ENCODE measurements at regions not wholly inside any gene's neighbourhood (a gene's known extent, or its start where the extent isn't known, plus 50 kb on each side); places are given as distances from the start of the nearest gene placed in this dataset.

- TF ChIP-seq, protein P1, sequence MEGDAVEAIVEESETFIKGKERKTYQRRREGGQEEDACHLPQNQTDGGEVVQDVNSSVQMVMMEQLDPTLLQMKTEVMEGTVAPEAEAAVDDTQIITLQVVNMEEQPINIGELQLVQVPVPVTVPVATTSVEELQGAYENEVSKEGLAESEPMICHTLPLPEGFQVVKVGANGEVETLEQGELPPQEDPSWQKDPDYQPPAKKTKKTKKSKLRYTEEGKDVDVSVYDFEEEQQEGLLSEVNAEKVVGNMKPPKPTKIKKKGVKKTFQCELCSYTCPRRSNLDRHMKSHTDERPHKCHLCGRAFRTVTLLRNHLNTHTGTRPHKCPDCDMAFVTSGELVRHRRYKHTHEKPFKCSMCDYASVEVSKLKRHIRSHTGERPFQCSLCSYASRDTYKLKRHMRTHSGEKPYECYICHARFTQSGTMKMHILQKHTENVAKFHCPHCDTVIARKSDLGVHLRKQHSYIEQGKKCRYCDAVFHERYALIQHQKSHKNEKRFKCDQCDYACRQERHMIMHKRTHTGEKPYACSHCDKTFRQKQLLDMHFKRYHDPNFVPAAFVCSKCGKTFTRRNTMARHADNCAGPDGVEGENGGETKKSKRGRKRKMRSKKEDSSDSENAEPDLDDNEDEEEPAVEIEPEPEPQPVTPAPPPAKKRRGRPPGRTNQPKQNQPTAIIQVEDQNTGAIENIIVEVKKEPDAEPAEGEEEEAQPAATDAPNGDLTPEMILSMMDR (IDR thresholded peaks at IDR 0.05; ENCODE audit: low read depth, low read length) = no peak
- TF ChIP-seq EZH2phosphoT487 (IDR thresholded peaks at IDR 0.05; ENCODE audit: low read depth) = no peak
- no peak overlapping the region for H3K9ac ChIP-seq (ENCODE audit: low read length)
- no peak overlapping the region for H3K27ac ChIP-seq (ENCODE audit: low read length)
- no peaks in the 10 kb centered on the region for H3K79me2 ChIP-seq (ENCODE audit: low read length)
- H4K20me1 ChIP-seq (ENCODE audit: insufficient read depth, low read length) = no peaks in the 10 kb centered on the region
- H3K4me3 ChIP-seq (ENCODE audit: low read length) = no peak overlapping the region
- 0 out of 2 replicates have a peak, but pooled peaks cover 4% of the 10 kb centered on the region for H3K9me3 ChIP-seq (ENCODE audit: insufficient read depth, low read length)
- no peaks in the 10 kb centered on the region for H3K36me3 ChIP-seq (replicated peaks; ENCODE audit: low read depth, low read length)
- no peak overlapping the region for H3K4me2 ChIP-seq (ENCODE audit: low read length)
- no peaks in the 10 kb centered on the region for H3K4me1 ChIP-seq (ENCODE audit: low read length)
- H3K27me3 ChIP-seq (ENCODE audit: low read depth, low read length) = no peaks in the 10 kb centered on the region
- H2AFZ ChIP-seq (ENCODE audit: low read depth, low read length) = no peak overlapping the region
Observed at GRCh38 chr5:61758711-61759110, 426.7 kb downstream of the ZSWIM6 start.

DNA sequence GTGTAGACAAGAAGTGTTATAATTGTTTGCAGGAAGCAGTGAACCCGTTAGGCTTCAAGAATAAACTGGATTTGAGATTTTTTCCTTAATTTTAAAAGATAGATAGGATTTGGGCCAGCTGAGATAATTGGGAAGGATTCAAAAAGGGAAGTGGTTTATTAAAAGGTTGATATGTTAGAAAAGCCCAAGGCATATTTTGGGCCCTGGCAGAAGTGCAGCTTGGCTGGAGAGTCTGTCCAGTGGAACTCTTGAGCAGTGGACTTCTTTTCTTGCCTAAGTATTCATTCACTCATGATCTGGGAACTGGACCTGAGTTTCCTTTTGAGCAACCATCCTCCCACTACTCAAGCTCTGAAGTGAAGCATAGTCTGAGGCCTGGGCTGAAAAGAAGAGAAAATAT lies 433.4 kb downstream of the ZSWIM6 start:
- Histone ChIP-seq H3K4me2 (ENCODE audit: low read length) (no peak overlapping the region), H3K9me3 (ENCODE audit: insufficient read depth, low read length) (0 out of 2 replicates have a peak, but pooled peaks cover 4% of the 10 kb centered on the region), H3K27me3 (ENCODE audit: low read depth, low read length) (peaks cover 9% of the 10 kb centered on the region), H3K4me3 (ENCODE audit: low read length) (no peak overlapping the region), H3K9ac (ENCODE audit: low read length) (no peak overlapping the region), H3K36me3 (replicated peaks; ENCODE audit: low read depth, low read length) (no peaks in the 10 kb centered on the region), H4K20me1 (ENCODE audit: insufficient read depth, low read length) (no peaks in the 10 kb centered on the region), H2AFZ (ENCODE audit: low read depth, low read length) (no peak overlapping the region), H3K79me2 (ENCODE audit: low read length) (no peaks in the 10 kb centered on the region), H3K27ac (ENCODE audit: low read length) (no peak overlapping the region), H3K4me1 (ENCODE audit: low read length) (no peaks in the 10 kb centered on the region)
- TF ChIP-seq EZH2phosphoT487 (IDR thresholded peaks at IDR 0.05; ENCODE audit: low read depth) = no peak
- TF ChIP-seq, protein P1 (IDR thresholded peaks at IDR 0.05; ENCODE audit: low read depth, low read length) = no peak

DNA sequence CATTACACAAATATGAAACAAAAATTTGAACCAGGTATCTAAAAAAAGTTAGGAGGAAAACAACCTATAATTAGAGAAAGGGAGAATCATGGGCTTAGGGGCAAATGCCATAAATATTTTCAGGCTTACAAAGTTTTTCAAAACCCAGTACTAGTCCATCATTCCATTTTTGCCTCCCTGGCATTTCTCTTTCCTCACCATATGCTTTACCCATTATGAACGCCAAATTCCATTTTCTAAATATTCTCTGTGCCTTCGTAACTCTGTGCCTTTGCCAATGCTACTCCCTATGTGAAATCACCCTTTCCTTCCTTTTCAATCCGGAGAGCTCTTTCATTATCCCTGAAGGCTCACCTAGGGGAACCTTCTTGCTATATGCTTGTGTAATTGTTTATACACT lies 434.1 kb downstream of the ZSWIM6 start:
- Histone ChIP-seq H3K36me3 (replicated peaks; ENCODE audit: low read depth, low read length) (no peaks in the 10 kb centered on the region), H3K27ac (ENCODE audit: low read length) (no peak overlapping the region), H3K4me2 (ENCODE audit: low read length) (no peak overlapping the region), H3K4me1 (ENCODE audit: low read length) (no peaks in the 10 kb centered on the region), H3K27me3 (ENCODE audit: low read depth, low read length) (peaks cover 14% of the 10 kb centered on the region), H3K9ac (ENCODE audit: low read length) (no peak overlapping the region), H3K79me2 (ENCODE audit: low read length) (no peaks in the 10 kb centered on the region), H3K4me3 (ENCODE audit: low read length) (no peak overlapping the region), H4K20me1 (ENCODE audit: insufficient read depth, low read length) (no peaks in the 10 kb centered on the region), H2AFZ (ENCODE audit: low read depth, low read length) (no peak overlapping the region), H3K9me3 (ENCODE audit: insufficient read depth, low read length) (0 out of 2 replicates have a peak, but pooled peaks cover 4% of the 10 kb centered on the region)
- no peak for TF ChIP-seq EZH2phosphoT487 (IDR thresholded peaks at IDR 0.05; ENCODE audit: low read depth)
- TF ChIP-seq, protein P1 (IDR thresholded peaks at IDR 0.05; ENCODE audit: low read depth, low read length) = no peak

DNA sequence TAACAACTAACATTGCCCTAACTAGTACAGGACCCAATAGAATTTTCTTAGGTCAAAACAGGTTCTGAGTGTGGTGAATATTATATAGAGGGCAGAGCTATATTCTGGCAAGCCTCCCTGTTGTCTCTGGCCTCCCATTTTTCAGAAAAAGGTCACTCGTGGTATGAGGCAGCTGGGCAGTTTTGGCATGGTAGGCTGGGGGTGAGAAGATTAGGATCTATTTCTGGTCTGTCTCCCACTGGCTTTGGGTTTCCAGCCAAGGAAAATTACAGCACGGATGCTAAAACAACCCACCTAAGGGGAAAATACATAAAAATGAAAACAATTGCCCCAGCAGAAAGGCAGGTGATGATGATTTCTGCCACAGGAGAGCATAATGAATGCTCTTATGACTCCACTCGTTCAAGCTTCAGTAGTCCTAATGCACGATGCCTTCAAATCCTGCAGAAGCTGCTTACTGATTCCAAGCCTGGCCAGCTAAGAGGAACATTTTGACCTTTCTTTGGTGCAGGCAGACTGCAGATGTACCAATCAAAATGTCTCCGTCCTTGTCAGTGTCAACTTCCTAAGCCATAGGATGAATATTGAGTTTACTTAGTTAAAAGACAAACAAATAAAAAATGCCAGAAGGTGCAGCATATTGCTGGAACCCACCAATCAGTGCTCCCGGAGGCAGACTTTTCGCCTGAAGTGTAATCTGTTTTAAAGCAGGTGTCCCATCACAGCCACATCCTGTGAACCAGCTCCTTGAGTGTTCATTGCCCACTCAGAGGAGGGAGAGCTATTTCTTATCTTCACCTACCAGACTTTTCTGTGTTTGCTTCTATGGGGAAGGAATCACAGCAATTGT lies 435.4 kb downstream of the ZSWIM6 start:
- no peaks in the 10 kb centered on the region for H3K9me3 ChIP-seq (ENCODE audit: insufficient read depth, low read length)
- H3K27ac ChIP-seq (ENCODE audit: low read length) = no peak overlapping the region
- no peak overlapping the region for H2AFZ ChIP-seq (ENCODE audit: low read depth, low read length)
- H3K9ac ChIP-seq (ENCODE audit: low read length) = no peak overlapping the region
- TF ChIP-seq, protein P1 (IDR thresholded peaks at IDR 0.05; ENCODE audit: low read depth, low read length) = no peak
- no peak for TF ChIP-seq EZH2phosphoT487 (IDR thresholded peaks at IDR 0.05; ENCODE audit: low read depth)
- H3K4me2 ChIP-seq (ENCODE audit: low read length) = no peak overlapping the region
- H3K4me1 ChIP-seq (ENCODE audit: low read length) = no peaks in the 10 kb centered on the region
- no peak overlapping the region for H3K4me3 ChIP-seq (ENCODE audit: low read length)
- no peaks in the 10 kb centered on the region for H3K36me3 ChIP-seq (replicated peaks; ENCODE audit: low read depth, low read length)
- H4K20me1 ChIP-seq (ENCODE audit: insufficient read depth, low read length) = no peaks in the 10 kb centered on the region
- no peaks in the 10 kb centered on the region for H3K79me2 ChIP-seq (ENCODE audit: low read length)
- peaks cover 14% of the 10 kb centered on the region for H3K27me3 ChIP-seq (ENCODE audit: low read depth, low read length)

Measured in OCI-LY3 (cell line).